AG09319 (cell line): ENCODE measurements at regions not wholly inside any gene's neighbourhood (a gene's known extent, or its start where the extent isn't known, plus 50 kb on each side); places are given as distances from the start of the nearest gene placed in this dataset.
"Not testable (repeated sequence)": the region's sequence is repeated elsewhere in the genome, so short reads cannot be mapped to it uniquely, and the experiment has no call there.

Experiments
- DNase-seq: peaks from one replicate; pipeline ENCODE4 v3.0.0-alpha.2; 2010; ENCODE audit warnings: low read depth; ENCODE audit errors: extremely low read depth

GRCh38 chr3:195978585-195978984, 70.2 kb upstream of the TNK2 start:
- not testable (repeated sequence) for DNase-seq

GRCh38 chr3:195976876-195977275, 68.5 kb upstream of the TNK2 start:
- DNase-seq = not testable (repeated sequence)

GRCh38 chr3:195974281-195974680, 65.9 kb upstream of the TNK2 start:
- DNase-seq = not testable (repeated sequence)

GRCh38 chr3:195970873-195971272, 62.5 kb upstream of the TNK2 start:
- DNase-seq = not testable (repeated sequence)

GRCh38 chr3:195969838-195970776, 61.8 kb upstream of the TNK2 start:
- not testable (repeated sequence) for DNase-seq

GRCh38 chr3:195969341-195969740, 61.0 kb upstream of the TNK2 start:
- not testable (repeated sequence) for DNase-seq

GRCh38 chr3:195968104-195968503, 59.8 kb upstream of the TNK2 start:
- not testable (repeated sequence) for DNase-seq

GRCh38 chr3:195967387-195967720, 59.0 kb upstream of the TNK2 start:
- not testable (repeated sequence) for DNase-seq

GRCh38 chr3:195966563-195967386, 58.4 kb upstream of the TNK2 start:
- DNase-seq = not testable (repeated sequence)

GRCh38 chr3:195965217-195965616, 56.9 kb upstream of the TNK2 start:
- DNase-seq = not testable (repeated sequence)

GRCh38 chr3:195964318-195965107, 56.2 kb upstream of the TNK2 start:
- DNase-seq = not testable (repeated sequence)

GRCh38 chr3:195962222-195962621, 53.9 kb upstream of the TNK2 start:
- not testable (repeated sequence) for DNase-seq

GRCh38 chr3:195960971-195961775, 52.8 kb upstream of the TNK2 start:
- DNase-seq = not testable (repeated sequence)

GRCh38 chr3:195960164-195960563, 51.8 kb upstream of the TNK2 start:
- DNase-seq = not testable (repeated sequence)

- DNase-seq = not testable (repeated sequence)
Measured at GRCh38 chr3:195959367-195960157, 51.2 kb upstream of the TNK2 start.

- not testable (repeated sequence) for DNase-seq
Measured at GRCh38 chr3:195958736-195959135, 50.4 kb upstream of the TNK2 start.
